SJSA1 (cell line): ENCODE measurements at regions not wholly inside any gene's neighbourhood (a gene's known extent, or its start where the extent isn't known, plus 50 kb on each side); places are given as distances from the start of the nearest gene placed in this dataset.

ENCODE experiments used
- DNase-seq, 2 experiments: peaks; one replicate each; pipeline ENCODE4 v3.0.0-alpha.2; 2015 to 2020; ENCODE audit warnings: low spot score in 2 of 2, low read depth in 1 of 2
- H3K27ac ChIP-seq: fragments of 250-450 bp; sonication (Bioruptor Pico); 2 replicates; pipeline ENCODE4 v1.5.1; 2020; ENCODE audit warnings: mild to moderate bottlenecking, moderate library complexity
- H3K27me3 ChIP-seq: fragments of 250-450 bp; sonication (Bioruptor Pico); replicated peaks from 2 replicates; pipeline ENCODE4 v1.5.1; 2020; ENCODE audit warnings: mild to moderate bottlenecking, moderate library complexity
- H3K36me3 ChIP-seq: fragments of 250-450 bp; sonication (Bioruptor Pico); 2 replicates; pipeline ENCODE4 v1.5.1; 2020; ENCODE audit warnings: mild to moderate bottlenecking
- H3K4me1 ChIP-seq: fragments of 250-450 bp; sonication (Bioruptor Pico); replicated peaks from 2 replicates; pipeline ENCODE4 v1.6.1; 2021; ENCODE audit warnings: mild to moderate bottlenecking
- H3K4me3 ChIP-seq: fragments of 250-450 bp; sonication (Bioruptor Pico); 2 replicates; pipeline ENCODE4 v1.5.1; 2020; ENCODE audit warnings: mild to moderate bottlenecking
- H3K9me3 ChIP-seq: fragments of 250-450 bp; sonication (Bioruptor Pico); replicated peaks from 2 replicates; pipeline ENCODE4 v1.5.1; 2020; ENCODE audit warnings: mild to moderate bottlenecking

GRCh38 chr15:31824024-31824423 lies 206.3 kb upstream of the CHRNA7 start:
- H3K27me3 ChIP-seq: peaks cover 11% of the 10 kb centered on the region
- no peak overlapping the region for H3K4me3 ChIP-seq
- H3K27ac ChIP-seq: no peak overlapping the region
- no peaks in the 10 kb centered on the region for H3K36me3 ChIP-seq
- H3K9me3 ChIP-seq: no peaks in the 10 kb centered on the region
- DNase-seq: no peak
- H3K4me1 ChIP-seq: no peaks in the 10 kb centered on the region

- peaks cover 6% of the 10 kb centered on the region for H3K27me3 ChIP-seq
- H3K4me1 ChIP-seq: no peaks in the 10 kb centered on the region
- no peaks in the 10 kb centered on the region for H3K9me3 ChIP-seq
- no peak for DNase-seq
- no peak overlapping the region for H3K4me3 ChIP-seq
- H3K27ac ChIP-seq: no peak overlapping the region
- no peaks in the 10 kb centered on the region for H3K36me3 ChIP-seq
Measured at GRCh38 chr15:31828594-31828993, 201.7 kb upstream of the CHRNA7 start.

DNA sequence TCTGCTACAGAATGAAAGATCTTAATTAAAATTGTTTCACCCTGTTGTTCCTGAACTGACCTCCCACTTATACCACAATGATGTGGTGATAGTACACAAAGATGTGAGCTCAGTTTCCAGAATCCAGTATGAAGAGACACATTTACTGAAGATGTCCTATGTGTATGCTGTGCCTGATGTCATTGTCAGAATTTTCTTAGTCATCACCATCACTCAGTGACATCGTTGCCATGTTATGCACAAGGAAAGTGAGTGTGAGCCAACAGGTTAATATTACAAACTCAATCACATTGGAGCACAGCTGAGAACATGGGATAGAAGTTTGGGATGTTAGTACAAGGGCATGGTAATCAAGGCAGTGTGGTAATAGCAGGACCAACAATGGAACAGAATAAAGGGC lies 199.7 kb upstream of the CHRNA7 start:
- H3K27ac ChIP-seq: no peak overlapping the region
- no peak for DNase-seq
- no peaks in the 10 kb centered on the region for H3K36me3 ChIP-seq
- H3K4me3 ChIP-seq: no peak overlapping the region
- H3K9me3 ChIP-seq: no peaks in the 10 kb centered on the region
- H3K27me3 ChIP-seq: peaks cover 3% of the 10 kb centered on the region; the same call in 1 of the 2 replicates
- H3K4me1 ChIP-seq: no peaks in the 10 kb centered on the region

- no peak for DNase-seq
- H3K27ac ChIP-seq: no peak overlapping the region
- H3K27me3 ChIP-seq: peaks cover 3% of the 10 kb centered on the region; the same call in 1 of the 2 replicates
- H3K36me3 ChIP-seq: no peaks in the 10 kb centered on the region
- no peaks in the 10 kb centered on the region for H3K4me1 ChIP-seq
- H3K9me3 ChIP-seq: no peaks in the 10 kb centered on the region
- no peak overlapping the region for H3K4me3 ChIP-seq
Measured at GRCh38 chr15:31831596-31831995, 198.7 kb upstream of the CHRNA7 start.

GRCh38 chr15:31834654-31835053 lies 195.7 kb upstream of the CHRNA7 start:
- no peak for DNase-seq
- no peaks in the 10 kb centered on the region for H3K9me3 ChIP-seq

DNA sequence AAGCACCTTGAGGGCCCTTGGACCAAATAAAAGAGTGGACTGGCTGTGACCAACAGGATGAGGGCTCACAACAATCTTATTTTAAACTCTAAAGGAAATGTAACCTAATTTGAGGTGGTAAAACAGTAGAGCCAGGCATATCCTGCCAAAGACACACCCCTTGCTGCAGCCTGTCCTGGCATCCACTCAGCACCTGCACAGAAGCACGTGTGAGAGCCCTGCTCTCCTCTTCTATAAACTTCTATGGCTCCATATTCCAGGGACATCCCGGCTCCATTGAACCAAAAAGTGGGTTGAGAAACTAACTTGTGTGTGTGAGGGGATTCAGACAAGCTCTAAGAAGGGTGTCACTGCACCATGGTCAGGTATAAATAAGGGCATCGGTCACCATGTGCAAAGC lies 190.9 kb upstream of the CHRNA7 start:
- no peaks in the 10 kb centered on the region for H3K36me3 ChIP-seq
- no peak overlapping the region for H3K4me3 ChIP-seq
- no peaks in the 10 kb centered on the region; the same call in 1 of the 2 replicates for H3K4me1 ChIP-seq
- no peaks in the 10 kb centered on the region for H3K9me3 ChIP-seq
- H3K27me3 ChIP-seq: peaks cover 3% of the 10 kb centered on the region; the same call in 1 of the 2 replicates
- no peak for DNase-seq
- H3K27ac ChIP-seq: no peak overlapping the region

More at GRCh38 chr15:31834654-31835053, 195.7 kb upstream of the CHRNA7 start:
- Histone ChIP-seq H3K36me3 (no peaks in the 10 kb centered on the region), H3K4me1 (no peaks in the 10 kb centered on the region), H3K4me3 (no peak overlapping the region), H3K27ac (no peak overlapping the region), H3K27me3 (peaks cover 3% of the 10 kb centered on the region; the same call in 1 of the 2 replicates)

GRCh38 chr15:31840849-31841476 lies 189.4 kb upstream of the CHRNA7 start:
- Histone ChIP-seq H3K27me3 (no peaks in the 10 kb centered on the region; the same call in 1 of the 2 replicates), H3K4me3 (no peak overlapping the region), H3K4me1 (no peaks in the 10 kb centered on the region; the same call in 1 of the 2 replicates), H3K36me3 (no peaks in the 10 kb centered on the region), H3K9me3 (no peaks in the 10 kb centered on the region), H3K27ac (no peak overlapping the region)
- no peak for DNase-seq

DNA sequence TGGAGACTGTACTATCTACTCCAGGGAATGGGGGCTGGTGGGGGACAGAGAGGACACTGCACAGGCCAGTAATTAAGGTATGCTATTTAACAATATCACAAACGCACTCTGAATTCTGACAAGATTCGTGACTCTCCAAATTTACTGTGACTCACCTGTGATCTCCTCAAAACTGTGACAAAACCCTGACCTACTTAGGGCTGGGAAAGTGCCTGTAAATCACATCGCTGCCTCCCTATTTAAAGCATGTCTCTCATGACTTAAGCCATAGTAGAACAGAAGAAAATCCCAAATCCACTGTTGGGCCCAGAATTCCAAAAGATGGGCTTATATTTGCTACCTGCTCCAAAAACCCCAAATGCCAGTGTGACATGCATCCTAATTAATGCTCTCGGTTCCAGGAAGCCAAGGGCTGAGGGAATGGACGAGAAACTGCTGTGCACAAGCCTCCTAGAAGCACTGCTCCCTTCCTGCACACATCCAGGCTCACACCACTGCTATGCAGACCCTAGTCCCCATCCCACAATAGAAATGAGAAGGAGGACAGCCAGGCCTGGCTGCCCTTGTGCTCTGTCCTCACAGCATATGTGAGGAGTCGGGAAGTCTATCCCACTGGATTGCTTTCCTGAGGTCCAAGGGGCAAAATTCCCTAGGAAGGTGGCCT lies 187.7 kb upstream of the CHRNA7 start:
- H3K27ac ChIP-seq: no peak overlapping the region

GRCh38 chr15:31843426-31844055 lies 186.8 kb upstream of the CHRNA7 start:
- no peaks in the 10 kb centered on the region for H3K36me3 ChIP-seq
- H3K4me1 ChIP-seq: no peaks in the 10 kb centered on the region; the same call in 1 of the 2 replicates
- no peaks in the 10 kb centered on the region; the same call in 1 of the 2 replicates for H3K27me3 ChIP-seq
- H3K4me3 ChIP-seq: no peak overlapping the region
- no peak for DNase-seq
- no peak overlapping the region for H3K27ac ChIP-seq
- H3K9me3 ChIP-seq: no peaks in the 10 kb centered on the region

More for the DNA sequence above, 187.7 kb upstream of the CHRNA7 start:
- no peak overlapping the region for H3K4me3 ChIP-seq
- H3K4me1 ChIP-seq: no peaks in the 10 kb centered on the region; the same call in 1 of the 2 replicates
- no peaks in the 10 kb centered on the region for H3K9me3 ChIP-seq
- H3K27me3 ChIP-seq: no peaks in the 10 kb centered on the region; the same call in 1 of the 2 replicates
- H3K36me3 ChIP-seq: no peaks in the 10 kb centered on the region
- DNase-seq: no peak

GRCh38 chr15:31845791-31846190 lies 184.5 kb upstream of the CHRNA7 start:
- H3K9me3 ChIP-seq: no peaks in the 10 kb centered on the region
- H3K4me1 ChIP-seq: no peaks in the 10 kb centered on the region; the same call in 1 of the 2 replicates
- no peaks in the 10 kb centered on the region for H3K36me3 ChIP-seq
- no peak overlapping the region for H3K27ac ChIP-seq
- H3K27me3 ChIP-seq: no peaks in the 10 kb centered on the region; the same call in 1 of the 2 replicates
- no peak for DNase-seq
- H3K4me3 ChIP-seq: no peak overlapping the region

DNA sequence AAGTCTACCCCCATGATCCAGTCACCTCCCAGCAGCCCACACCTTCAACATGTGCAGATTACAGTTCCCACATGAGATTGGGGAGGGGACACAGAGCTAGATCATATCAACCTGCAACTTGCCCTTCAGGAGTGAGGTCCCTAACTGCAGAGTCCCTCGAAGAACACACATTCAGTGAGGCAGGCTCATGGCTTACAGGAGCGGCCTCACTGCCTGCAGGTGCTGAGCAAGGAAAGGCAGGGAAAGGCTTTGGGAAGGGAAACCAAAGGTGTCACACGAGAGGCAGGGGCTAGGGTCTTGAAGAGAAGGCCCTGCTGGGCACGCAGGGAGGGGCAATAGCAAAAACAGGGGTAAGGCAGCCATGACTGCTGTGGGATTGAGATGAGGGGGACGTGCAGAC lies 182.4 kb upstream of the CHRNA7 start:
- Histone ChIP-seq H3K27ac (no peak overlapping the region), H3K27me3 (peaks cover 6% of the 10 kb centered on the region; the same call in 1 of the 2 replicates), H3K4me1 (no peaks in the 10 kb centered on the region; the same call in 1 of the 2 replicates), H3K4me3 (no peak overlapping the region), H3K9me3 (no peaks in the 10 kb centered on the region), H3K36me3 (no peaks in the 10 kb centered on the region)
- DNase-seq: no peak

GRCh38 chr15:31848621-31849020 lies 181.7 kb upstream of the CHRNA7 start:
- Histone ChIP-seq H3K4me1 (no peaks in the 10 kb centered on the region; the same call in 1 of the 2 replicates), H3K9me3 (no peaks in the 10 kb centered on the region), H3K36me3 (no peaks in the 10 kb centered on the region), H3K4me3 (no peak overlapping the region), H3K27me3 (peaks cover 7% of the 10 kb centered on the region), H3K27ac (no peak overlapping the region)
- no peak for DNase-seq

DNA sequence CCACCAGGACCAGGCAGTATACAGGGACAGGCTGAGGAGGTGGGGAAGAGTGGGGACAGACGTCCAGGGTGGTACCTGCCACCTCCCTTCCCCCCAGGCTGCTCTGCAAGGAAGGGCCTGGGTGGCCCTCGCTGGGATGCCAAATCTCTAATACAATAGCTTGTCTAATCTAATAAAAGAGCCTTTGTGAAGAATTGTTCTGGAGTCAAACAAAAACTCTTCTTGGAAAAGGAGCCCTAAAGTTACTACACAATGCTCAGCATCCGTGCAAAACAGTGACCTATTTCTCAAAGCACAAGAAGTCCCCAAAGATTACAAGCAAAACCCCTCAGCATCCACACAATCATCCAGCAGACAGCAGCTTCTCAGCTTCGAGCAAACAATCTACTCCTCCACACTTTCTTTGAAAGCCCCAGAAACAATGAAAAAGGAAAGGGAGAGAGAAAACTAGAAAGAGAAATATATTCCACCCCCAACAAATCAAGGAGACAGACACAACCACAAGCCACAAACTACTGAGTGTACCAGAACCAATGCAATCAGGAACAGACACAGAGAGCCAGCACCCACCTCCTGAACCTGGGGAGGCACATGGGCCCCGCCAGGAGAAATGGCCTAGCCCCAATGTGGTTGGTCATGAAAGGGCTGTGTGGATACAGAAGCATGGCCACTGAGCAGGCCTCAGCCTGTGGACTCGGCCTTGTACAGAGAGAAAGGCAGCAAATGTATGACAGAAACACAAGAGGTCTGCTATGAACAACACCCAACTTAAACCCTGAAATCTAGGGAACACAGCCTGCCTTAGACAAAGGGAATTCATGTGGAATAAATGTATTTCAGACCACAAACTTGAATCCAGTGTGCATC lies 177.1 kb upstream of the CHRNA7 start:
- Histone ChIP-seq H3K9me3 (no peaks in the 10 kb centered on the region), H3K36me3 (no peaks in the 10 kb centered on the region), H3K27me3 (peaks cover 19% of the 10 kb centered on the region), H3K4me1 (no peaks in the 10 kb centered on the region), H3K27ac (no peak overlapping the region), H3K4me3 (no peak overlapping the region)
- no peak for DNase-seq
